Endothelial cell of umbilical vein (primary cell): ENCODE measurements at regions not wholly inside any gene's neighbourhood (a gene's known extent, or its start where the extent isn't known, plus 50 kb on each side); places are given as distances from the start of the nearest gene placed in this dataset.

Source experiments
- CTCF ChIP-seq, 2 donors: IDR thresholded peaks; 1 replicate in 1 of 2; 2 replicates in 1 of 2; pipeline ENCODE4 v1.5.1; 2011; ENCODE audit warnings: low read length in 2 of 2, mild to moderate bottlenecking in 2 of 2, moderate library complexity in 2 of 2, control low read depth in 1 of 2, inconsistent platforms in 1 of 2, low read depth in 1 of 2; ENCODE audit not compliant: insufficient read depth in 1 of 2; ENCODE audit errors: extremely low read depth in 1 of 2
- EZH2 ChIP-seq: IDR thresholded peaks from 2 replicates; pipeline ENCODE4 v1.6.1; 2012; ENCODE audit warnings: borderline replicate concordance, low read depth, mild to moderate bottlenecking, moderate library complexity, low read length, inconsistent platforms; ENCODE audit not compliant: severe bottlenecking
- FOS ChIP-seq: IDR thresholded peaks from 2 replicates; pipeline ENCODE4 v1.6.1; 2011; ENCODE audit warnings: mild to moderate bottlenecking, low read length, moderate library complexity, borderline replicate concordance; ENCODE audit not compliant: insufficient read depth
- GATA2 ChIP-seq: IDR thresholded peaks from 2 replicates; pipeline ENCODE4 v1.7.0; 2011; ENCODE audit warnings: low read depth, mild to moderate bottlenecking, moderate library complexity, mixed read lengths, low read length; ENCODE audit not compliant: insufficient read length, insufficient read depth
- JUN ChIP-seq: IDR thresholded peaks from 2 replicates; pipeline ENCODE4 v1.6.1; 2011; ENCODE audit warnings: borderline replicate concordance, low read depth; ENCODE audit not compliant: insufficient read length, insufficient read depth
- MAX ChIP-seq: IDR thresholded peaks from 2 replicates; pipeline ENCODE4 v1.6.1; 2011; ENCODE audit not compliant: insufficient read depth, insufficient read length
- MYC ChIP-seq: IDR thresholded peaks from one replicate; pipeline ENCODE4 v1.6.1; 2011; ENCODE audit warnings: mild to moderate bottlenecking, low read depth, low read length
- POLR2A ChIP-seq: IDR thresholded peaks from 2 replicates; pipeline ENCODE4 v1.6.1; 2012; ENCODE audit warnings: low read depth, mild to moderate bottlenecking, control low read depth, low read length
- POLR2AphosphoS5 ChIP-seq: IDR thresholded peaks from 2 replicates; pipeline ENCODE4 v1.6.1; 2012; ENCODE audit warnings: low read depth, mild to moderate bottlenecking, control low read depth, low read length, moderate library complexity; ENCODE audit not compliant: insufficient read depth

- TF ChIP-seq CTCF (IDR thresholded peaks at IDR 0.05; ENCODE audit: extremely low read depth in 1 of 2, insufficient read depth in 1 of 2, low read depth in 1 of 2, low read length in 2 of 2) = no peak
- no peak for TF ChIP-seq POLR2A
- no peak for TF ChIP-seq EZH2
- no peak for TF ChIP-seq POLR2AphosphoS5
- no peak for TF ChIP-seq MYC
- no peak for TF ChIP-seq MAX
- TF ChIP-seq JUN = no peak
- TF ChIP-seq GATA2 = no peak
- TF ChIP-seq FOS = no peak
Observed at GRCh38 chr5:36756848-36757247, 119.7 kb upstream of the NIPBL start.
